ENCODE measurements at regions not wholly inside any gene's neighbourhood (a gene's known extent, or its start where the extent isn't known, plus 50 kb on each side); places are given as distances from the start of the nearest gene placed in this dataset.

GRCh38 chr6:14664112-14664601 is 546.6 kb downstream of the CD83 start:
- TF ChIP-seq CSDC2 (CRISPR knock-in tag; IDR thresholded peaks at IDR 0.05) (no peak), PATZ1 (CRISPR knock-in tag; IDR thresholded peaks at IDR 0.05; ENCODE audit: borderline replicate concordance) (no peak), ZFP3 (CRISPR knock-in tag; IDR thresholded peaks at IDR 0.05) (no peak), ZC3H10 (CRISPR knock-in tag; IDR thresholded peaks at IDR 0.05) (no peak), CSRNP3 (CRISPR knock-in tag; IDR thresholded peaks at IDR 0.05) (no peak), POU6F1 (CRISPR knock-in tag; IDR thresholded peaks at IDR 0.05; ENCODE audit: borderline replicate concordance, low read depth) (no peak), ZNF70 (CRISPR knock-in tag; IDR thresholded peaks at IDR 0.05) (no peak), TSHZ2 (CRISPR knock-in tag; IDR thresholded peaks at IDR 0.05) (no peak), BACH2 (CRISPR knock-in tag; IDR thresholded peaks at IDR 0.05; ENCODE audit: borderline replicate concordance) (no peak), RARB (CRISPR knock-in tag; IDR thresholded peaks at IDR 0.05) (no peak), TCF4 (CRISPR knock-in tag; IDR thresholded peaks at IDR 0.05; ENCODE audit: borderline replicate concordance) (no peak), GLIS3 (CRISPR knock-in tag; IDR thresholded peaks at IDR 0.05) (no peak), ARNTL (CRISPR knock-in tag; IDR thresholded peaks at IDR 0.05; ENCODE audit: borderline replicate concordance, low read depth) (no peak), ZFP30 (CRISPR knock-in tag; IDR thresholded peaks at IDR 0.05) (no peak)
- no peak for ATAC-seq

- TF ChIP-seq ZNF70 (CRISPR knock-in tag; IDR thresholded peaks at IDR 0.05): no peak
- no peak for TF ChIP-seq RARB (CRISPR knock-in tag; IDR thresholded peaks at IDR 0.05)
- TF ChIP-seq TCF4 (CRISPR knock-in tag; IDR thresholded peaks at IDR 0.05; ENCODE audit: borderline replicate concordance): no peak
- no peak for TF ChIP-seq ARNTL (CRISPR knock-in tag; IDR thresholded peaks at IDR 0.05; ENCODE audit: borderline replicate concordance, low read depth)
- TF ChIP-seq CSRNP3 (CRISPR knock-in tag; IDR thresholded peaks at IDR 0.05): no peak
- TF ChIP-seq BACH2 (CRISPR knock-in tag; IDR thresholded peaks at IDR 0.05; ENCODE audit: borderline replicate concordance): no peak
- no peak for TF ChIP-seq CSDC2 (CRISPR knock-in tag; IDR thresholded peaks at IDR 0.05)
- TF ChIP-seq GLIS3 (CRISPR knock-in tag; IDR thresholded peaks at IDR 0.05): no peak
- TF ChIP-seq PPARA (CRISPR knock-in tag; IDR thresholded peaks at IDR 0.05; ENCODE audit: borderline replicate concordance): no peak
- no peak for TF ChIP-seq ISL1 (CRISPR knock-in tag; IDR thresholded peaks at IDR 0.05)
- no peak for ATAC-seq
Measured at GRCh38 chr6:14664621-14665315, 547.2 kb downstream of the CD83 start.

GRCh38 chr6:14665827-14666724 is 548.5 kb downstream of the CD83 start:
- ATAC-seq: no peak
- TF ChIP-seq ISL1 (CRISPR knock-in tag; IDR thresholded peaks at IDR 0.05): no peak
- no peak for TF ChIP-seq ZNF565 (CRISPR knock-in tag; conservative IDR thresholded peaks at IDR 0.05; ENCODE audit: low read depth)
- TF ChIP-seq ZFP3 (CRISPR knock-in tag; IDR thresholded peaks at IDR 0.05): no peak
- TF ChIP-seq RARB (CRISPR knock-in tag; IDR thresholded peaks at IDR 0.05): no peak
